Astrocyte (in vitro differentiated cells and primary cell): ENCODE measurements at regions not wholly inside any gene's neighbourhood (a gene's known extent, or its start where the extent isn't known, plus 50 kb on each side); places are given as distances from the start of the nearest gene placed in this dataset.

Experiments used
- EZH2 ChIP-seq: IDR thresholded peaks from 2 replicates; pipeline ENCODE4 v1.6.1; 2012; ENCODE audit warnings: mild to moderate bottlenecking, low read length, inconsistent platforms; ENCODE audit not compliant: insufficient read depth
- TF ChIP-seq, protein P1 (sequence below): IDR thresholded peaks from 2 replicates; pipeline ENCODE4 v1.5.1; 2011; ENCODE audit warnings: low read depth, mild to moderate bottlenecking, inconsistent platforms, low read length, moderate library complexity; ENCODE audit not compliant: insufficient read depth

DNA sequence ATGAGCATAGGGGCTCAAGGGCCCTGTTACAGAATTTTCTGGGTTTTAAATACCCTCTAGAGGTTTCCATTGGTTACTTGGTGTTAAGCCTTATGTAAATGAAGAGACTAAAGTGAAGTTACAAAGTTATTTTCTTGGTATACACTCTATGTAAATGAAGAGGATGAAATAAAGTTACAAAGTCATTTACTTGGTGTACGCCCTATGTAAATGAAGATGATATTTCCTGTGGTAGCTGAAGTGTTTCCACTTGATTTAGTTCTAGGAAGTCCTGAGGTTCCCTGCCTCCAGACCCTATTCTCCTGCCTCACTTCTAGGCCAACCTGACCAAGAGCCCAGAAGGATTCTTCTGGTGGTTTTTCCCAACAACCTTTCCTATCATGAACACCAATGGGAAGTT lies 126.1 kb downstream of the SPTSSA start:
- TF ChIP-seq, protein P1, sequence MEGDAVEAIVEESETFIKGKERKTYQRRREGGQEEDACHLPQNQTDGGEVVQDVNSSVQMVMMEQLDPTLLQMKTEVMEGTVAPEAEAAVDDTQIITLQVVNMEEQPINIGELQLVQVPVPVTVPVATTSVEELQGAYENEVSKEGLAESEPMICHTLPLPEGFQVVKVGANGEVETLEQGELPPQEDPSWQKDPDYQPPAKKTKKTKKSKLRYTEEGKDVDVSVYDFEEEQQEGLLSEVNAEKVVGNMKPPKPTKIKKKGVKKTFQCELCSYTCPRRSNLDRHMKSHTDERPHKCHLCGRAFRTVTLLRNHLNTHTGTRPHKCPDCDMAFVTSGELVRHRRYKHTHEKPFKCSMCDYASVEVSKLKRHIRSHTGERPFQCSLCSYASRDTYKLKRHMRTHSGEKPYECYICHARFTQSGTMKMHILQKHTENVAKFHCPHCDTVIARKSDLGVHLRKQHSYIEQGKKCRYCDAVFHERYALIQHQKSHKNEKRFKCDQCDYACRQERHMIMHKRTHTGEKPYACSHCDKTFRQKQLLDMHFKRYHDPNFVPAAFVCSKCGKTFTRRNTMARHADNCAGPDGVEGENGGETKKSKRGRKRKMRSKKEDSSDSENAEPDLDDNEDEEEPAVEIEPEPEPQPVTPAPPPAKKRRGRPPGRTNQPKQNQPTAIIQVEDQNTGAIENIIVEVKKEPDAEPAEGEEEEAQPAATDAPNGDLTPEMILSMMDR: no peak
- TF ChIP-seq EZH2: no peak
